ENCODE measurements at regions not wholly inside any gene's neighbourhood (a gene's known extent, or its start where the extent isn't known, plus 50 kb on each side); places are given as distances from the start of the nearest gene placed in this dataset.

DNA sequence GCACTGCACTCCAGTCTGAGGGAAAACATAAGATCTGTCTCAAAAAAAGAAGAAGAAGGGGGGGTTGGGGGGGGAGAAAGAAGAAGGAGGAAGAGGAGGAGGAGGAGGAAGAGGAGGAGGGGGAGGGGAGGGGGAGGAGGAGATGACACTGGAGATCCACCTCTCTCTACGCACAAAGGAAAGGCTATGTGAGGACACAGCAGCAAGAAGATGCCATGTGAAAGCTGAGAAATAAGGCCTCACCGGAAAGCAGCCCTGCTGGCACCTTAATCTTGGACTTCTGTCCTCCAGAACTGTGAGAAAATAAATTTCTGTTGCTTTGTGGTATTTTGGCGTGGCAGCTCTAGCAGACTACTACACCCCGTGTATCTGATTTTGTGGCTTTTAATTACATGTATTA lies 477.9 kb downstream of the MED13L start:
- Histone ChIP-seq H4K20me1 (ENCODE audit: insufficient read depth) (no peaks in the 10 kb centered on the region), H3K27ac (ENCODE audit: low read depth, low read length) (no peak overlapping the region), H3K9me2 (ENCODE audit: insufficient read depth) (no peaks in the 10 kb centered on the region), H3K36me3 (ENCODE audit: control insufficient read depth in 1 of 2, insufficient read depth in 2 of 2, low read length in 2 of 2) (no peaks in the 10 kb centered on the region), H3K9ac (ENCODE audit: low read length) (no peak overlapping the region), H3K4me3 (replicated peaks in 1 of 2; ENCODE audit: low read depth in 1 of 2, low read length in 2 of 2) (no peak overlapping the region), H3K4me1 (ENCODE audit: control insufficient read depth in 1 of 2, insufficient read depth in 2 of 2, low read length in 2 of 2) (no peaks in the 10 kb centered on the region), H2AFZ (ENCODE audit: low read depth, low read length, poor library complexity, severe bottlenecking) (no peak overlapping the region), H3K4me2 (ENCODE audit: low read length) (no peak overlapping the region), H3K27me3 (ENCODE audit: insufficient read depth, low read length) (peaks cover 4% of the 10 kb centered on the region; the same call in 1 of the 2 replicates), H3K9me3 (ENCODE audit: control insufficient read depth in 1 of 2, insufficient read depth in 1 of 2, low read depth in 1 of 2, low read length in 2 of 2) (no peaks in the 10 kb centered on the region), H3K79me2 (ENCODE audit: insufficient read depth, low read length) (no peaks in the 10 kb centered on the region)
- DNase-seq (ENCODE audit: low read depth, low spot score) (no peak), ATAC-seq (no peak)
- ChIA-PET RAD21 (ENCODE audit: low non-redundant PET in 1 of 2, low total read pairs in 2 of 2, uncharacterized antibody in 2 of 2, unreplicated experiment in 2 of 2) (no interaction called here), POLR2A (no interaction called here), CTCF (no interaction called here)
- intact Hi-C loops (cut with micrococcal nuclease), result no loop called here
- TF ChIP-seq, protein P1, sequence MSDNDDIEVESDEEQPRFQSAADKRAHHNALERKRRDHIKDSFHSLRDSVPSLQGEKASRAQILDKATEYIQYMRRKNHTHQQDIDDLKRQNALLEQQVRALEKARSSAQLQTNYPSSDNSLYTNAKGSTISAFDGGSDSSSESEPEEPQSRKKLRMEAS (IDR thresholded peaks at IDR 0.05), result no peak
- TF ChIP-seq, protein P2, sequence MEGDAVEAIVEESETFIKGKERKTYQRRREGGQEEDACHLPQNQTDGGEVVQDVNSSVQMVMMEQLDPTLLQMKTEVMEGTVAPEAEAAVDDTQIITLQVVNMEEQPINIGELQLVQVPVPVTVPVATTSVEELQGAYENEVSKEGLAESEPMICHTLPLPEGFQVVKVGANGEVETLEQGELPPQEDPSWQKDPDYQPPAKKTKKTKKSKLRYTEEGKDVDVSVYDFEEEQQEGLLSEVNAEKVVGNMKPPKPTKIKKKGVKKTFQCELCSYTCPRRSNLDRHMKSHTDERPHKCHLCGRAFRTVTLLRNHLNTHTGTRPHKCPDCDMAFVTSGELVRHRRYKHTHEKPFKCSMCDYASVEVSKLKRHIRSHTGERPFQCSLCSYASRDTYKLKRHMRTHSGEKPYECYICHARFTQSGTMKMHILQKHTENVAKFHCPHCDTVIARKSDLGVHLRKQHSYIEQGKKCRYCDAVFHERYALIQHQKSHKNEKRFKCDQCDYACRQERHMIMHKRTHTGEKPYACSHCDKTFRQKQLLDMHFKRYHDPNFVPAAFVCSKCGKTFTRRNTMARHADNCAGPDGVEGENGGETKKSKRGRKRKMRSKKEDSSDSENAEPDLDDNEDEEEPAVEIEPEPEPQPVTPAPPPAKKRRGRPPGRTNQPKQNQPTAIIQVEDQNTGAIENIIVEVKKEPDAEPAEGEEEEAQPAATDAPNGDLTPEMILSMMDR (IDR thresholded peaks at IDR 0.05 in 2 of 3, conservative IDR thresholded peaks at IDR 0.05 in 1 of 3; ENCODE audit: borderline replicate concordance in 1 of 3, insufficient read depth in 1 of 3, low read depth in 2 of 3, low read length in 2 of 3), result no peak
- TF ChIP-seq YY1 (IDR thresholded peaks at IDR 0.05; ENCODE audit: extremely low read depth, insufficient replicate concordance, low read depth, low read length), result no peak
- TF ChIP-seq ELF1 (IDR thresholded peaks at IDR 0.05; ENCODE audit: borderline replicate concordance, low read depth), result no peak
- no peak for TF ChIP-seq ZFX (IDR thresholded peaks at IDR 0.05)
- no peak for TF ChIP-seq POLR2AphosphoS5 (IDR thresholded peaks at IDR 0.05; ENCODE audit: low read depth, low read length)
- TF ChIP-seq, protein P3, sequence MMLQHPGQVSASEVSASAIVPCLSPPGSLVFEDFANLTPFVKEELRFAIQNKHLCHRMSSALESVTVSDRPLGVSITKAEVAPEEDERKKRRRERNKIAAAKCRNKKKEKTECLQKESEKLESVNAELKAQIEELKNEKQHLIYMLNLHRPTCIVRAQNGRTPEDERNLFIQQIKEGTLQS (IDR thresholded peaks at IDR 0.05), result no peak
- TF ChIP-seq POLR2A (IDR thresholded peaks at IDR 0.05; ENCODE audit: borderline replicate concordance, extremely low read depth, insufficient read depth, insufficient read length), result no peak
- no peak for TF ChIP-seq SRF (IDR thresholded peaks at IDR 0.05; ENCODE audit: low read depth)
- TF ChIP-seq, protein P4, sequence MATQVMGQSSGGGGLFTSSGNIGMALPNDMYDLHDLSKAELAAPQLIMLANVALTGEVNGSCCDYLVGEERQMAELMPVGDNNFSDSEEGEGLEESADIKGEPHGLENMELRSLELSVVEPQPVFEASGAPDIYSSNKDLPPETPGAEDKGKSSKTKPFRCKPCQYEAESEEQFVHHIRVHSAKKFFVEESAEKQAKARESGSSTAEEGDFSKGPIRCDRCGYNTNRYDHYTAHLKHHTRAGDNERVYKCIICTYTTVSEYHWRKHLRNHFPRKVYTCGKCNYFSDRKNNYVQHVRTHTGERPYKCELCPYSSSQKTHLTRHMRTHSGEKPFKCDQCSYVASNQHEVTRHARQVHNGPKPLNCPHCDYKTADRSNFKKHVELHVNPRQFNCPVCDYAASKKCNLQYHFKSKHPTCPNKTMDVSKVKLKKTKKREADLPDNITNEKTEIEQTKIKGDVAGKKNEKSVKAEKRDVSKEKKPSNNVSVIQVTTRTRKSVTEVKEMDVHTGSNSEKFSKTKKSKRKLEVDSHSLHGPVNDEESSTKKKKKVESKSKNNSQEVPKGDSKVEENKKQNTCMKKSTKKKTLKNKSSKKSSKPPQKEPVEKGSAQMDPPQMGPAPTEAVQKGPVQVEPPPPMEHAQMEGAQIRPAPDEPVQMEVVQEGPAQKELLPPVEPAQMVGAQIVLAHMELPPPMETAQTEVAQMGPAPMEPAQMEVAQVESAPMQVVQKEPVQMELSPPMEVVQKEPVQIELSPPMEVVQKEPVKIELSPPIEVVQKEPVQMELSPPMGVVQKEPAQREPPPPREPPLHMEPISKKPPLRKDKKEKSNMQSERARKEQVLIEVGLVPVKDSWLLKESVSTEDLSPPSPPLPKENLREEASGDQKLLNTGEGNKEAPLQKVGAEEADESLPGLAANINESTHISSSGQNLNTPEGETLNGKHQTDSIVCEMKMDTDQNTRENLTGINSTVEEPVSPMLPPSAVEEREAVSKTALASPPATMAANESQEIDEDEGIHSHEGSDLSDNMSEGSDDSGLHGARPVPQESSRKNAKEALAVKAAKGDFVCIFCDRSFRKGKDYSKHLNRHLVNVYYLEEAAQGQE (IDR thresholded peaks at IDR 0.05; ENCODE audit: low read depth), result no peak
- TF ChIP-seq TCF7L2 (IDR thresholded peaks at IDR 0.05; ENCODE audit: borderline replicate concordance, extremely low read depth, insufficient read depth, insufficient read length), result no peak
- no peak for TF ChIP-seq FOSL1 (IDR thresholded peaks at IDR 0.05; ENCODE audit: low read depth)
- no peak for TF ChIP-seq CEBPB (IDR thresholded peaks at IDR 0.05; ENCODE audit: low read depth)
- BruUV-seq (replicated peaks), result no TSS peak

Measured in HCT116 (cell line).